Breast epithelium (tissue), 3 donors: ENCODE measurements at regions not wholly inside any gene's neighbourhood (a gene's known extent, or its start where the extent isn't known, plus 50 kb on each side); places are given as distances from the start of the nearest gene placed in this dataset.

Experiments used
- CTCF ChIP-seq, 3 donors: fragments of 450-650 bp; IDR thresholded peaks; one replicate each; pipeline ENCODE4 v1.5.1; 2016 to 2017; ENCODE audit warnings: antibody characterized with exemption in 3 of 3, mild to moderate bottlenecking in 3 of 3, moderate library complexity in 3 of 3
- POLR2A ChIP-seq: fragments of 450-650 bp; IDR thresholded peaks from one replicate; pipeline ENCODE4 v1.6.1; 2016; ENCODE audit warnings: antibody characterized with exemption, mild to moderate bottlenecking, moderate library complexity
- POLR2AphosphoS5 ChIP-seq, 3 donors: sonication (generic); formaldehyde crosslinking; IDR thresholded peaks; one replicate each; pipeline ENCODE4 v1.6.1; 2017; ENCODE audit warnings: antibody characterized with exemption in 3 of 3

GRCh38 chr6:85262621-85263020, 187.3 kb upstream of the NT5E start:
- TF ChIP-seq CTCF (IDR thresholded peaks at IDR 0.05) (no peak), POLR2AphosphoS5 (IDR thresholded peaks at IDR 0.05) (no peak), POLR2A (no peak)
